DMS153 treated with DMSO at 0.1 percent for 48 hours (cell line): ENCODE measurements at regions not wholly inside any gene's neighbourhood (a gene's known extent, or its start where the extent isn't known, plus 50 kb on each side); places are given as distances from the start of the nearest gene placed in this dataset.
A peak's percentile ranks its signal among the peaks of the same experiment; 100 is the strongest.
"Not testable (repeated sequence)": the region's sequence is repeated elsewhere in the genome, so short reads cannot be mapped to it uniquely, and the experiment has no call there.

Experiments
- DNase-seq: peaks from one replicate; lab custom pipeline; 2025; ENCODE audit not compliant: unreplicated experiment; lab: John Stamatoyannopoulos, UW

DNA sequence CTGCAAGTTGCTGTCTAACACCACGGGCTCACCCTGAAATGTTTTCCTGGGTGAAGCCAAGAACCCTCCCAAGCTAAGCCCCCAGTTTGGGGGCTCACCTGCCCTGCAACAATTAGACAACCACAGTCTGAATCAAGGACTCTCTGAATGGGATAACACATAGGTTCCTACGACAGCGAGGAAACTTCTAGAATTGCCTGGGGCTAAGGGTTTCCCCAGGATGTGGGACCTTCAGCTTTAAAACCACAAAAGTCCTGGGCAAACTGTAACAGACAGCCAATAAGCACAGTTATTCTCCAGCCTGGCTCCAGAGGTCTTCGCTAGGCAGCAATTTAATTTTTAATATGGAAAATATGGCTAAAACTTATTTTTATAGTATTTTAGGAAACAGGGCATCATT lies 162.6 kb downstream of the PRKX start:
- DNase-seq, result no peak

- no peak for DNase-seq
Measured at GRCh38 chrX:3550160-3550751, 163.2 kb downstream of the PRKX start.

- DNase-seq, result peak; percentile 0
Measured at GRCh38 chrX:3549411-3549911, 164.0 kb downstream of the PRKX start.

- peak; percentile 31 for DNase-seq
Measured at GRCh38 chrX:3548765-3549391, 164.6 kb downstream of the PRKX start.

- no peak for DNase-seq
Measured at GRCh38 chrX:3545901-3546300, 167.5 kb downstream of the PRKX start.

DNA sequence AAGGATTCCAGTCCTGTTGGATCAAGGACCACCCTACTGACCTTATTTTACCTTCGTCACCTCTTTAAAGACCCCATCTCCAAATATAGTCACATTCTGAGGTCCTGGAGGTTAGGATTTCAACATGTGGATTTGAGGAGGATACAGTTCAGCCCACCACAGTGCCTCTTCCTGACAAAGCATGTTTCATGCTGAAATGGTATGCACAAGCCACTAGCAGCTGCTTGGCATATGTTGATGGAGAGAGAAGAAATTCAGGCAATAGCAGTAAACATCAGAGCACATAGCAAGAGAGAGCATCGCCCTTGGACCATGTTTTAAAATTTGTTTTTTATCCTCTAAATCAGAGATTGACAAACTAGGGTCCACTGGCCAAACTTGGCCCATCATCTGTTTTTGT lies 172.1 kb downstream of the PRKX start:
- DNase-seq, result no peak

GRCh38 chrX:3540105-3540504 lies 173.3 kb downstream of the PRKX start:
- no peak for DNase-seq

DNA sequence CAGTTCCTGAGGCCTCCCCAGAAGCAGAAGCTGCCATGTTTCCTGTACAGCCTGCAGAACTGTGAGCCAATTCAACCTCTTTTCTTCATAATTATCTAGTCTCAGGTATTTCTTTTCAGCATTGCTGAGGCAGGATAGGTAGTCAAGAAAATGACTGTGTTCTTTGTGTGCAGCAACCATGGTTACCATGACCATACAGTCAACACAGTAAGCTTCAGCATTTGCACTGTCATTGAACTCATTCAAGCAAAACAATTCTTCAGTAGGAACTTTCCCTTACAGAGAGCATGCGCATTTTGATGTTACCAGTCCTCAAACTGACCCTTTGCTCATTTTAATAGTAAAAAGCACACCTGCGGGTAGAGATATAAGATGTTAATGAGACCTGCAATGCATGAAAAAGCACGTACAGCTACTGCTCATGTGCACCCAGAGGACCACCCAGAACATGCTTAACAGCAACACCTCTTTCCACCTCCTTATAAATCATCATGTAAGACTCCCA lies 180.8 kb downstream of the PRKX start:
- no peak for DNase-seq

DNA sequence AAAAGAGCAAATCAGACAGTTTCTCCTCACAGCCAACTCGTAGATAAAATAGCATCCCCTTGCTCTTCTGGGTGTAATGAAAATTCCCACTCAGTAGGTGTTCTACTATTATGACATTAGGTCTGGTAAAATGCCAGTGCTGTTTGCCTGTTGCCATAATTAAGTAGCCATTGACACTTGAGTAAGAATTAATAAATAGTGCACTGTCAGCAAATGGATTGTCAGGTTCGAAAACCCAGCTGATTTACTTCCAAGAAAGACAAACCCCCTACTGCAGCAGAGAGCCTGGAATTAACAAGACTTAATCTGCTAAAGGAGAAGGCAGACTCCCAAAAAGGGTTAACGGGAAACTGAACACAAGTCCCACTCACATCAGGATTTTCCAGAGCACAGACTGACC lies 182.0 kb downstream of the PRKX start:
- DNase-seq, result not testable (repeated sequence)

DNA sequence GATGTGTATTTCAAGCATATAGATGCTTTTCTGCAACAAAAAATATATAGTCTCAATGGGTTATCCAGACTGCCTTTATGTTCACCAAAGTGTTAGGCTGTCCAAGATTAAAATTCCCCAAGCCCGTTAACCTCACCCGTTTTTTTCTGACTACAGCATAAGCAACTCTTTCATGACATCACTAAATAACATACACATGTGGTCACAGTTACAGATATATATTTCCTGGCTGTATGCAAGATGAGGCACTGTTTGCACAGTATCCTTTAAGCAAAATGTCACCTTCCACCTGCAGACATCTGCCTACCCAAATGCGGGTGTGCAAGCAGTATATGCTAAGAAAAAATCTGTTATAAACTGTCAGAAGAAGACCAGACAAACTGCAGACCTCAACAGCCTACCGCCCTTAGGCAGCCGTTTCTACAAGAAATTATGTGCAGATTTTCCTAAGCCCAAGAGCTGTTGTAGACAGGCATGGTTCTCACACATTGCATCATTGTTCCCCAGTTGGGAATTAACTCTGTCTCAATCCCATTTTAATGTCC lies 183.1 kb upstream of the MXRA5 start:
- no peak for DNase-seq

- no peak for DNase-seq
Measured at GRCh38 chrX:3527811-3528210, 181.4 kb upstream of the MXRA5 start.

DNA sequence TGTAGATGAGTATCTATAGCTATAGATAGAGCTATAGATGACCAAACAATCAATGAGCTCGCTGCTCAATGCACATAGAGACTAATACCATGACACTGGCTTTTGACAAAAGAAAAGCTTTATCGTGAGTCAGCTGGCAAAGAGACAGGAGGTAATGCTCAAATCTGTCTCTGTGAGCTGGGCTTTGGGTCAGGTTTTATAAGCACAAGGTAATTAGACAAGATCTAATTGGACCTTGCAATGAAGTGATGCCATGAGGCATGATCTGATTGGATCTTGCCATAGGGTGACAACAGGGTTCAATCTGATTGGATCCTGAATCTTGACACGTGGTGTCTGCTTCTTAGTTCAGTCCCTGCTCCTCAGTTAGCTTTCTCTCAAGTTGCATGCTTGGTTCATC lies 180.7 kb upstream of the MXRA5 start:
- no peak for DNase-seq

DNA sequence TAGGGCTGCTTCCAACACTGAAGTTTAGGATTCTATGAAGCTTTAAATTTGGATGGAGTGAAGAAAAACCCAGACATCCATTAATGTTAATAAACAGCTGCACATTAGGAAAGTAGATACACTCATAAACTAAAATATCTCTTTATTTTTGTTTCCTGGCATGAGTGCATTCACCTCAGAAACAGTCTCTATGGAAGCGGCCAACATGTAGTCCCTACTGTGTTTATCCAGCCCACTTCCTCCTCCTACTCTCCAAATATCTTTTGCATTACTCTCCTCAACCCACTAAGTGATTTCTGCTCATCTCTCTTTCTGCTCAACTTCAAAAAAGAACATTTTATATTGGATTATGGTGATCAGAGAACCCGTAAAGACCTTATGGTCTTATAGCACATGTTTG lies 180.3 kb upstream of the MXRA5 start:
- DNase-seq, result no peak

DNA sequence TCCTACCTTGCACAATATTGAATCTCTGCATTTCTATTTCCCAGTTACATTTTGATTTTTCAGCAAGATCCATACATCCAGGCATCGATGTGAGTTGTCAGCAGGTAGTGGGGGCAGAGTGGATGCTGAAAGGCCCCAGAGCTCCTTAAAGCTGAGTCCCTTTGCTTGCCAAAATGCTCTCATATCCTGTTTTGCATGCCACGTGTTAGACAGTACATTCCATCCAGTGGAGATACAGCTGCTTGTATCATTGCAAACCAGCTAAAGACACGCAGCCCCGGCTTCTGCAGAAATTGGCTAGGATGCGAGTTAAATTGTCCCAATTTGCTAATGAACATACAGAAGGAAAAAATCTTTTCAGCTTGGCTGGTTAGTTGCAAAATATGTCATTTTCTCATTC lies 179.6 kb upstream of the MXRA5 start:
- no peak for DNase-seq

GRCh38 chrX:3522101-3522650 lies 175.7 kb upstream of the MXRA5 start:
- no peak for DNase-seq

- no peak for DNase-seq
Measured at GRCh38 chrX:3521396-3521795, 174.9 kb upstream of the MXRA5 start.

DNA sequence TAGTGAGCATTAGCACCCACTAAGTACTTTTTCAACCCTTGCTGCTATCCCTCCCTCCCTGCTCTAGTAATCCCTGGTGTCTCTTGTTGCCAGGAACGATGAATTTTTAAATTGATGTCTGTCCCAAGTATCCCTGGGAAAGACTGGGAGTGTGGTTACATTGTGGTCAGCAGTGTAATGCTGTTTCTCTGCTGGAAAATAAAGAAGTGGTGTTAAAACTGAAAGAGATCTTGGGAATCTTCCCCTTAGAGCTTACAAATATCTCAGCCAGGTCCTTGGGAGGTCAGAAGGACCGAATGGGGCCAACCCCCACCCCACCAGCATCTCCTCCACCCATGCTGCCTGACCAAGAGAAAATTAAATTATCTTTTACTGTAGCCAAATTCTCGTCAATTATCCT lies 174.5 kb upstream of the MXRA5 start:
- DNase-seq, result no peak

GRCh38 chrX:3520458-3520857 lies 174.0 kb upstream of the MXRA5 start:
- DNase-seq, result no peak

DNA sequence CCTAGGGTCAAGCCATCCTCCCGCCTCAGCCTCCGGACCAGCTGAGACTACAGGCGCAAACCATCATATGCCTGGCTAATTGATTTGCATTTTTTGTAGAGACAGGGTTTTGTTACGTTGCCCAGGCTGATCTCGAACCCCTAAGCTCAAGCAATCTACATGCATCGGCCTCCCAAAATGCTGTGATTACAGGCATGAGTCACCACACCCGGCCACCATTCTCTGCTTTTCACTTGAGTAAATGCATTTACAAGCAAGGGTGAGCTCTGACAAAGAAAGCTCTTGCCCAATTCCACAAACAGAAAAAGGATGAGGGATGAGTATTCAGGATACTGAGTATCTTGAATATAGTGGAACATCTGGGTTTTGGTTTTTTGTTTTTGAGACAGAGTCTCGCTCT lies 172.9 kb upstream of the MXRA5 start:
- not testable (repeated sequence) for DNase-seq

DNA sequence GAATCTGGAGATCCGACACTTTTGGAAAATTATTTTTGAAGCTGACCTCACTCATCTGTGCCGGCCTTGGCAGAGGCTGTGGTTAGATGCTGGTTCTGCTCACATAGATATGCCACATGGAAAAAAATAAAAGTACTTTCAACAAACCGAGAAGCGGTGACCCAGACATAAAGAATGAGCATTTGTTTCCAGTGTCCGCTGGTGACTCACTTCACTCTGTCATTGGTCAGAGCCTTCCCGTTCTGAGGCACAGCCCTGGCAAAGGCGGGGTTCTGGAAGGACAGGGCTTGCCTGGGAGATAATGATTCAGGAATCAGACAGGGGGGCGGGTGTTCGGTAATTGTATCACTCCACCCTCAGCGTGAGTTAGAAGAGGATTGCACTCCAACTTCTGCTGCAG lies 172.4 kb upstream of the MXRA5 start:
- no peak for DNase-seq

- no peak for DNase-seq
Measured at GRCh38 chrX:3516051-3516541, 169.6 kb upstream of the MXRA5 start.

DNA sequence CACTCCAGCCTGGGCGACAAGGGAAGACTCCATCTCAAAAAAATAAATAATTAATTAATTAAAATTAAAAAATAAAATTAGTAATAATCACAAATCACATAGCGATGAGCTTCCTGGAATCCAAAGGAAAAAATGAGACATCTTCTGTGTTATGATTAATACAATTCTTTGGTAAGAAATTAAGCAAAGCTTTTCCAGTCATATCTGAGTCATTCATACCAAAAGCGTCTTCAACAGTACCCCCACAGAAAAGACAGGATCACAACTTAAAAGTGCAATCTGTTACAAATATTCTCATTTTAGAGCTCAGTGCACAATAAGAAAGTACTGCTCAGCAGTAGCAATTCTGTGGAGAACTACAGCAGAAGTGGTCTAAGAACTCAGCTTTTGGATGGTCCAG lies 168.5 kb upstream of the MXRA5 start:
- DNase-seq, result no peak
